GM19324 (cell line): ENCODE measurements at regions not wholly inside any gene's neighbourhood (a gene's known extent, or its start where the extent isn't known, plus 50 kb on each side); places are given as distances from the start of the nearest gene placed in this dataset.
"Not testable (repeated sequence)": the region's sequence is repeated elsewhere in the genome, so short reads cannot be mapped to it uniquely, and the experiment has no call there.

Source experiments
- ATAC-seq: cut with Tn5 transposase; IDR thresholded peaks from one replicate; pipeline ENCODE4 v1.9.1; 2021; ENCODE audit warnings: mild to moderate bottlenecking, moderate library complexity; ENCODE audit not compliant: unreplicated experiment, low FRiP score

DNA sequence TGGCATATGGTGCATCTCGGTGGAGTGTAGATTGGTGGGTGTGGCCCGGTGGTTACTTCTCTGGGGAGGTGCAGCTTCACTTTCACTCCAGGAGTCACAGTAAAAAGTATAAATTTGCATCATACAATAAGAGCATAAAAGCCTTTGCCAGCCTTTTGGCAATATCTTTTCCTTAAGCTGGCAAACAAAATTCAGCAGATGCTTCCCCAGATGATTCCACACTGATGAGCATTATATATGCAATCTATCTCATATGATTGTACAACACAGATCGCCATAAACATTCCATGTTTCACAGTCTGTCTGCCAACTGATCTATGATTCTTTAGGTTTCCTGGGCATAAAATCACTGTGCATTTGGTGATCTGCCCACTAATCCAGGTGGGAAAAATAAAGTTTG, 120.2 kb upstream of the ALCAM start:
- ATAC-seq: no peak

GRCh38 chr3:105253225-105253624, 113.5 kb upstream of the ALCAM start:
- ATAC-seq: no peak

DNA sequence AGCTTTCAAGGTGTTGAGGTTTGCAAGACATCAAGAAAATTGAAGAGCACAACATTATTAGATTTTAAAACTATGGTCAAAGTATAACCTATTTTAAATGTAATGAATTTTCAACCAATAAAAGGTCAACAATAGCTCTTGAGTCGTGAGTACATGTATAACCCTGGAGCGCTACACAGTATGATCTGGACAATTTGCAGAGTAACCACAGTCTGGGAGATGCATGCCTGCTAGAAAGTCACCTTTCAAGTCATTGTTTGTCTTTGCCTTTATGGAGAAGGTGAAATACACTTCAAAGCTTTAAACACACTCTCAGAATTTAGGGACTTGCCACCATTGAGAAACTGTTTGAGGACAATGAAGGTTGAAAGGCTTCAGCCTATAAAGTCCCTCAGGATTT, 112.6 kb upstream of the ALCAM start:
- no peak for ATAC-seq

- no peak for ATAC-seq
These were observed 111.4 kb upstream of the ALCAM start for GRCh38 chr3:105255350-105255749.

DNA sequence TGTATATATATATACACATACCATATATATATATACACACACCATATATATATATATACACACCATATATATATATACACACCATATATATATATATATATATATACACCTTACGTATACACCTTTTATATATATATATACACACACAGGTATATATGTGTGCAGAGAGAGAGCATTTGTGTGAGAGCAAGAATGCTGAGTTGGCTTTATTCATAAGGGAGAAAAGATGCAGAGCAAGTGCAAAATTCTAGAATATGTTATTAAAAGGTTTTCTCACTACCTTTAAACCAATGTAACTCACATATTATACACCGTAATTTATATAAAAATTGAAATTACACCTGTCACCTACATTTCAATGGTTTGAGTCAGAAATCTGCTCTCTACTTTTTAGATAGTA, 107.2 kb upstream of the ALCAM start:
- no peak for ATAC-seq

- no peak for ATAC-seq
These were observed 106.3 kb upstream of the ALCAM start for GRCh38 chr3:105260385-105260784.

GRCh38 chr3:105274536-105274935, 92.2 kb upstream of the ALCAM start:
- no peak for ATAC-seq

DNA sequence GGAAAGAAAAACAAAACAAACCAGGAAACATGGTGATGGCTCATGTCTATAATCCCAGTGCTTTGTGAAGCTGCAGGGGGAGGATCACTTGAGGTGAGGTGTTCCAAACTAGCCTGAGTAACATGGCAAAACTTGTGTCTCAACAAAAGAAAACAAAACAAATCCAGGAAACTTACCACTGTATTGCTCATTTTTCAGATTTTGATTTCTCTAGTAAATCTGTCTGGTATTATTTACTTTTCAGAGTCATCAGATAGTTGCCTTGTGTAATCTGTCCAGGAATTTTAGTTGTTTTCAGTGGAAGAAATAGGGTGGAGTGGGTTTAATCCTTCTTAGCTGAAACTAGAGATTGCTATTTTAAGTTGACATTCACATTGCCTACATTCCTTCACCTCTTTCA, 91.8 kb upstream of the ALCAM start:
- ATAC-seq: no peak

DNA sequence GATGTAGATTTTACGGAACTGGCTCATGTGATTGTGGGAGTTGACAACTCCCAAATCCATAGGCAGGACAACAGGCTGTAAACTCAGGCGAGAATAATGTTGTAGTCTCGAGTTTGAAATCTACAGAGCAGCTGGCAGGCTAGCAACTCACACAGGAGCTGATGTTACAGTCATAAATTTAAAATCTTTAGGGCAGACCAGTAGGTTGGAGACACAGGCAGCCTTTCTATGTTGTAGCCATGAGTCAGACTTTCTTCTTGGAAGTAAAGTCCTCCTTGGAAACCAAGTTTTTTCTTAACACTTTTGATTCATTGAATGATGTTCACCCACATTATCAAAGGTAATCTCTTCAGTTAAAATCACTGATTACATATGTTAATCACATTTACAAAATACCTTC, 89.1 kb upstream of the ALCAM start:
- no peak for ATAC-seq

DNA sequence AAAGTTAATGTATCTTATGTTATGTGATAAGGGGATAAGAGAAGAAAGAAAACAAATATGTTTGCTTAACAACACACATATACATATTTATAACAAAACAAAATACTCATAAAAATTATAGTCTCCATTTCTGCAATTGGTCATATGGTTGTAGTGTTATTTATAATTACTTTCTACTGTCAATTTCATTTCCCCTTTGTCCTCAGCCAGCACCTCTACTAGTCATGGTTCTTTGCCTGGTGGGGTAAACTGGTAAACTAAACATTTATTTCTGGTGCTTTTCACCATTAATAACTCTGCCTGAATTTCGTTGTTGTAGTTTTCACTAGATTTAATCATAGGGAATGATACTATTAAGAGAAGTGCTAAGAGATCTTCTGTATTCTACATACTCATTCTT, 88.0 kb upstream of the ALCAM start:
- no peak for ATAC-seq

- no peak for ATAC-seq
These were observed 84.7 kb upstream of the ALCAM start for GRCh38 chr3:105281989-105282388.

- ATAC-seq: no peak
These were observed 81.8 kb upstream of the ALCAM start for GRCh38 chr3:105284876-105285275.

DNA sequence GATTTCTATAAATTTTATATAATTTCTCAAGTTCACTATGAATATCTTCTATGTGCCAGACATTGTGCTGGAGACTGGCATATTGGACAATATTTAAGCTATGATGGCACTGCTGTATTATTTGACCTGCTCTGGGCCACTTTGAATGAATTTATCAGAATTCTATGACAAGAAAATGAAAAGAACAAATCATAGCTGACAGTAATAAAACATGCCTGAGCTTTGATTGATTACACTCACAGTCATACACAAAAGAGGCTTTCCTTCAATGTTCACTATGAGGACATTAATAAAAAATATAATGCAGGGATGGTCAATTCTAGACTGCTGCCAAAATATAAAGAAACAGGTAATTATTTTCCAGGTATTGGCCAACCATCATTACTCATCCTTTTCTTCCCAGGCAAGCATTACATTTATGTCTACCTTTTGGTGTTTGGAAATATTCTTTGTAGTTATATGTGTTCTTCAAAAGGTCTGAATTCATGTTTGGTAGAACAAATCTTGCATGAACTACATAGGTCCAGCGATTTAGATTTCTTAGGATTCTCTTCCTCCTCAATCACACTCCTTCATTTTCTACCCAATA, 81.0 kb upstream of the ALCAM start:
- no peak for ATAC-seq

DNA sequence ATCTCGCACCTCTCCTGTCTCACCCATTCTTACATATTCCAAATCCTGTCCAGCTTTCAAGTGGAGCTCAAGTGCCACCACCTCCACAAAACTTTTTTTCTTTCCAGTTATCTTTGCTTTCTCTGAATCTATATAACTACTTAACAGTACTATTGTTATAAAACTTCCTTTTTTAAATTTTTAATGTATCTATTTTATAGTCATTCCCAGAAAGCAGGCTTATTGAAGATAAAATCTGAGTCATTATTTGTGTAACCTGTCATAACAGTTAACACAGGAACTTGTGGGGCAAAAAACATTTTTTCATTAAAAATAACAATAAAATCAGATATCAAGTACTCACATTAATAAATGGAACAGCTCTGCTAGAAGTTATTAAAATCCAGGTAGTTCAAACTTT, 73.3 kb upstream of the ALCAM start:
- ATAC-seq: no peak

- ATAC-seq: not testable (repeated sequence)
These were observed 70.4 kb upstream of the ALCAM start for GRCh38 chr3:105296182-105296822.

DNA sequence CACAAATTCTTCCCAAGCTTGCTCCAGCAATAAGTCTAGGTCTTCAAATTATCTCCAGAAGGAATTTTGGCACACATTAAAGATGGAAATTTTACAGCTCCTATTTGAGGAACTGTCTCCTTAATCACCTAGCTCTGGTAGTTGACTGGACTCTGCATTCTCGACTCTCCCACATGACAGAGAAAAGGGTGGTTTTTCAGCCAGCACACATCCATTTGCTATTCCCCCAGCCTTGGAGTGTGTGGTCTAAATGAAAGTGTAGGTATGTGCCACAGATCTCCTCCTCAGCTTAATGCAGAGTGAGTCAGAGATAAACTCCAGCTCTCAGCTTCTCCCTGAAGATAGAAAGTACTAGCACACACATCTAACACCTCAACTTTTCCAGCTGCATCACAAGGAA, 62.2 kb upstream of the ALCAM start:
- ATAC-seq: no peak

- ATAC-seq: no peak
These were observed 51.6 kb upstream of the ALCAM start for GRCh38 chr3:105315144-105315543.

DNA sequence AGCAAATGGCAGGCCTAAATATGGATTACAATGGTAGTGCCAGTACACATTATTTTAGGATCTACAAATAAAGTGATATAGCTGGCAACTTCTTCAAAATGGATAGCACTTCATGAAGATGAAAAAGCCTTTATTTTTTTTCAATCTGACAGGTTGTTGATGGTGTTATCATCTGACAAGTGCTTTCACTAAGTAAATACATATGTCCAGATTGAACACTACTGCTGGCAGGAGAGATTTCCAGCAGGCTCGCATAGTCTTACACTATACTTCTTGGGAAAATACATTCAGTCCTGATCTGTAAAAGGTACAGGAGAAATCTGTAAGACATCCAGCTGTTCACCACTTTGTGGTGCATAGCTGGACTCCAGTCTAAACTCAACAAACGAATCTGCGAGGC, 50.9 kb upstream of the ALCAM start:
- ATAC-seq: no peak

DNA sequence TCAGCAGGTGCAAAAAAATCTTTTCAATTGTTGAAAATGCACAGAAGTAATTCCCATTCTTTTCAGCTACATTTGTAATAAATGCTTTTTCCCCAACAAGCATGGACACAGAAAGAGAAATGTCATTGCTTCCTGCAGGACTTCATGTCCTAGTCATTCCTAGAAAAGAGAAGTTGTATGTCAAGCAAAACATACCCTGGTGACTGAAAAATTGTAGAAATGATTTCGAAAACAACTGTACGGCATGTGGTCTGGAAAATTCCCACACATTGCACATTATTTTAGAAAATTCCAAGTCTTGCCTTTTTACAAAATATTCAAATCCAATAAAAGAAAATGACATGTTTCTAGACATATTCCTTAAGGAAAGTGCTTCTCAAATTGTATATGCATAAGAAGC, 50.4 kb upstream of the ALCAM start:
- ATAC-seq: no peak
